SK-N-SH treated with all-trans-retinoic acid at 6 μM for 48 hours (cell line): ENCODE measurements at regions not wholly inside any gene's neighbourhood (a gene's known extent, or its start where the extent isn't known, plus 50 kb on each side); places are given as distances from the start of the nearest gene placed in this dataset.

ENCODE experiments used
- ATAC-seq: fragments of 200-7000 bp; cut with Tn5 transposase; 3 replicates; pipeline ENCODE4 v1.9.1; 2020; ENCODE audit warnings: mild to moderate bottlenecking, moderate library complexity
- ARNTL ChIP-seq: fragments of 450-650 bp; formaldehyde crosslinking; IDR thresholded peaks from 2 replicates; pipeline ENCODE4 v1.5.0; 2020; ENCODE audit warnings: low read depth, mild to moderate bottlenecking, moderate library complexity, borderline replicate concordance
- CREB5 ChIP-seq: fragments of 250-450 bp; sonication (Bioruptor Pico); IDR thresholded peaks from 2 replicates; pipeline ENCODE4 v1.5.1; 2020; ENCODE audit warnings: low read depth, mild to moderate bottlenecking, moderate library complexity
- CSDC2 ChIP-seq: fragments of 250-450 bp; sonication (Bioruptor Pico); IDR thresholded peaks from 2 replicates; pipeline ENCODE4 v1.5.0; 2020; ENCODE audit warnings: mild to moderate bottlenecking, moderate library complexity
- CSRNP3 ChIP-seq: fragments of 250-450 bp; sonication (Bioruptor Pico); IDR thresholded peaks from 2 replicates; pipeline ENCODE4 v1.5.1; 2021; ENCODE audit warnings: mild to moderate bottlenecking, moderate library complexity
- ESRRG ChIP-seq: fragments of 250-450 bp; sonication (Bioruptor Pico); IDR thresholded peaks from 2 replicates; pipeline ENCODE4 v1.6.1; 2021; ENCODE audit warnings: mild to moderate bottlenecking
- GLIS3 ChIP-seq: fragments of 250-450 bp; sonication (Bioruptor Pico); IDR thresholded peaks from 2 replicates; pipeline ENCODE4 v1.5.0; 2020; ENCODE audit warnings: mild to moderate bottlenecking, moderate library complexity
- ISL1 ChIP-seq: fragments of 250-450 bp; sonication (Bioruptor Pico); IDR thresholded peaks from 2 replicates; pipeline ENCODE4 v2.1.2; 2022; ENCODE audit warnings: mild to moderate bottlenecking, moderate library complexity
- OSR1 ChIP-seq: fragments of 250-450 bp; sonication (Bioruptor Pico); IDR thresholded peaks from 2 replicates; pipeline ENCODE4 v1.8.0; 2022; ENCODE audit warnings: moderate library complexity, mild to moderate bottlenecking, inconsistent platforms
- PATZ1 ChIP-seq: fragments of 250-450 bp; sonication (Bioruptor Pico); IDR thresholded peaks from 2 replicates; pipeline ENCODE4 v1.8.0; 2020; ENCODE audit warnings: mild to moderate bottlenecking, moderate library complexity, borderline replicate concordance
- POU6F1 ChIP-seq: fragments of 250-450 bp; sonication (Bioruptor Pico); IDR thresholded peaks from 2 replicates; pipeline ENCODE4 v1.8.0; 2021; ENCODE audit warnings: low read depth, mild to moderate bottlenecking, moderate library complexity, borderline replicate concordance
- PPARA ChIP-seq: fragments of 250-450 bp; sonication (Bioruptor Pico); IDR thresholded peaks from 2 replicates; pipeline ENCODE4 v1.5.0; 2020; ENCODE audit warnings: mild to moderate bottlenecking, borderline replicate concordance
- RARB ChIP-seq: fragments of 250-450 bp; sonication (Bioruptor Pico); IDR thresholded peaks from 2 replicates; pipeline ENCODE4 v1.8.0; 2021; ENCODE audit warnings: mild to moderate bottlenecking, moderate library complexity
- SNAI2 ChIP-seq: fragments of 250-450 bp; sonication (Bioruptor Pico); IDR thresholded peaks from 2 replicates; pipeline ENCODE4 v1.5.0; 2020; ENCODE audit warnings: mild to moderate bottlenecking, moderate library complexity
- TCF4 ChIP-seq: fragments of 250-450 bp; sonication (Bioruptor Pico); IDR thresholded peaks from 2 replicates; pipeline ENCODE4 v1.8.0; 2021; ENCODE audit warnings: mild to moderate bottlenecking, moderate library complexity, borderline replicate concordance
- TOX ChIP-seq: fragments of 250-450 bp; sonication (Bioruptor Pico); IDR thresholded peaks from 2 replicates; pipeline ENCODE4 v1.8.0; 2021; ENCODE audit warnings: mild to moderate bottlenecking, moderate library complexity, borderline replicate concordance
- TSHZ2 ChIP-seq: fragments of 250-450 bp; sonication (Bioruptor Pico); IDR thresholded peaks from 2 replicates; pipeline ENCODE4 v1.5.0; 2020; ENCODE audit warnings: mild to moderate bottlenecking, moderate library complexity
- ZC3H10 ChIP-seq: fragments of 250-450 bp; sonication (Bioruptor Pico); IDR thresholded peaks from 2 replicates; pipeline ENCODE4 v1.5.1; 2021; ENCODE audit warnings: mild to moderate bottlenecking, moderate library complexity
- ZFP3 ChIP-seq: fragments of 250-450 bp; sonication (Bioruptor Pico); IDR thresholded peaks from 2 replicates; pipeline ENCODE4 v1.5.0; 2020; ENCODE audit warnings: mild to moderate bottlenecking, moderate library complexity
- ZFP30 ChIP-seq: fragments of 450-650 bp; formaldehyde crosslinking; IDR thresholded peaks from 2 replicates; pipeline ENCODE4 v1.5.0; 2022; ENCODE audit warnings: mild to moderate bottlenecking, moderate library complexity
- ZNF565 ChIP-seq: fragments of 450-650 bp; formaldehyde crosslinking; conservative IDR thresholded peaks from 2 replicates; pipeline ENCODE4 v1.5.0; 2020; ENCODE audit warnings: low read depth, mild to moderate bottlenecking, moderate library complexity
- ZNF70 ChIP-seq: fragments of 450-650 bp; formaldehyde crosslinking; IDR thresholded peaks from 2 replicates; pipeline ENCODE4 v1.5.0; 2020; ENCODE audit warnings: mild to moderate bottlenecking, moderate library complexity
- ZNF8 ChIP-seq: fragments of 450-650 bp; formaldehyde crosslinking; IDR thresholded peaks from 2 replicates; pipeline ENCODE4 v1.5.0; 2020; ENCODE audit warnings: mild to moderate bottlenecking, moderate library complexity

- no peak for TF ChIP-seq PATZ1 (CRISPR knock-in tag)
- TF ChIP-seq ZC3H10 (CRISPR knock-in tag), result no peak
- TF ChIP-seq TOX (CRISPR knock-in tag), result no peak
- TF ChIP-seq TCF4, result no peak
- TF ChIP-seq RARB (CRISPR knock-in tag), result no peak
- TF ChIP-seq CSRNP3 (CRISPR knock-in tag), result no peak
- TF ChIP-seq ZFP30 (CRISPR knock-in tag), result no peak
- TF ChIP-seq CSDC2 (CRISPR knock-in tag), result no peak
- no peak for TF ChIP-seq ZNF8 (CRISPR knock-in tag)
- no peak for TF ChIP-seq ZFP3 (CRISPR knock-in tag)
These were observed 981.7 kb upstream of the NCAM2 start (continued) for GRCh38 chr21:20016435-20017005.

- ATAC-seq, result no peak
- no peak for TF ChIP-seq TCF4
- TF ChIP-seq CSRNP3 (CRISPR knock-in tag), result no peak
- TF ChIP-seq GLIS3, result no peak
- no peak for TF ChIP-seq ZNF70 (CRISPR knock-in tag)
- no peak for TF ChIP-seq ZC3H10 (CRISPR knock-in tag)
- TF ChIP-seq PATZ1 (CRISPR knock-in tag), result no peak
- TF ChIP-seq PPARA (CRISPR knock-in tag), result no peak
- TF ChIP-seq ZFP3 (CRISPR knock-in tag), result no peak
- TF ChIP-seq ZNF565 (CRISPR knock-in tag), result no peak
- no peak for TF ChIP-seq ESRRG (CRISPR knock-in tag)
- no peak for TF ChIP-seq TSHZ2 (CRISPR knock-in tag)
- TF ChIP-seq SNAI2 (CRISPR knock-in tag), result no peak
- TF ChIP-seq ZFP30 (CRISPR knock-in tag), result no peak
- no peak for TF ChIP-seq ARNTL
- TF ChIP-seq CREB5 (CRISPR knock-in tag), result no peak
These were observed 978.2 kb upstream of the NCAM2 start for GRCh38 chr21:20020026-20020425.

- ATAC-seq, result no peak
- TF ChIP-seq ZFP30 (CRISPR knock-in tag) (no peak), ZNF70 (CRISPR knock-in tag) (no peak), OSR1 (CRISPR knock-in tag) (no peak), ZNF565 (CRISPR knock-in tag) (no peak), TCF4 (no peak), POU6F1 (no peak), GLIS3 (no peak), ISL1 (CRISPR knock-in tag) (no peak), TOX (CRISPR knock-in tag) (no peak), TSHZ2 (CRISPR knock-in tag) (no peak), ZNF8 (CRISPR knock-in tag) (no peak)
These were observed 975.0 kb upstream of the NCAM2 start for GRCh38 chr21:20023193-20023592.
